ENCODE measurements at regions not wholly inside any gene's neighbourhood (a gene's known extent, or its start where the extent isn't known, plus 50 kb on each side); places are given as distances from the start of the nearest gene placed in this dataset.

GRCh38 chr4:110963662-110964280 is 340.9 kb upstream of the PITX2 start:
- Mint-ChIP-seq H3K27ac (no peak overlapping the region), H3K9me3 (peaks cover 0 to 8% (median 2%) of the 10 kb centered on the region in 5 donors), H3K4me3 (no peak overlapping the region), H3K36me3 (no peaks in the 10 kb centered on the region), H3K27me3 (no peaks in the 10 kb centered on the region), H3K4me1 (no peaks in the 10 kb centered on the region)
- CTCF ChIA-PET: no interaction called here
- Histone ChIP-seq H3K27ac (ENCODE audit: low read depth, low read length) (no peak overlapping the region), H3K9me3 (ENCODE audit: low read length) (no peaks in the 10 kb centered on the region), H3K36me3 (ENCODE audit: insufficient read depth, low read length) (no peaks in the 10 kb centered on the region), H3K4me3 (ENCODE audit: low read length) (no peak overlapping the region), H3K27me3 (ENCODE audit: insufficient read depth, low read length, poor library complexity, severe bottlenecking) (no peaks in the 10 kb centered on the region), H3K4me1 (ENCODE audit: insufficient read depth, low read length) (no peaks in the 10 kb centered on the region)
- DNase-seq: no peak
- POLR2A ChIA-PET: no interaction called here

GRCh38 chr4:110967936-110968335 is 345.1 kb upstream of the PITX2 start:
- Mint-ChIP-seq H3K27me3 (no peaks in the 10 kb centered on the region), H3K4me1 (no peaks in the 10 kb centered on the region), H3K36me3 (no peaks in the 10 kb centered on the region), H3K4me3 (no peak overlapping the region), H3K9me3 (peaks cover 0 to 10% (median 2%) of the 10 kb centered on the region in 5 donors), H3K27ac (no peak overlapping the region)
- Histone ChIP-seq H3K36me3 (ENCODE audit: insufficient read depth, low read length) (no peaks in the 10 kb centered on the region), H3K27ac (ENCODE audit: low read depth, low read length) (no peak overlapping the region), H3K27me3 (ENCODE audit: insufficient read depth, low read length, poor library complexity, severe bottlenecking) (no peaks in the 10 kb centered on the region), H3K4me1 (ENCODE audit: insufficient read depth, low read length) (no peaks in the 10 kb centered on the region), H3K4me3 (ENCODE audit: low read length) (no peak overlapping the region), H3K9me3 (ENCODE audit: low read length) (no peaks in the 10 kb centered on the region)
- POLR2A ChIA-PET: no interaction called here
- CTCF ChIA-PET: no interaction called here
- no peak for DNase-seq

GRCh38 chr4:110970642-110971041 is 347.8 kb upstream of the PITX2 start:
- H3K27ac Mint-ChIP-seq: no peak overlapping the region
- no peak for DNase-seq
- H3K4me3 Mint-ChIP-seq: no peak overlapping the region
- peaks cover 0 to 9% (median 0%) of the 10 kb centered on the region in 5 donors for H3K9me3 Mint-ChIP-seq
- no peaks in the 10 kb centered on the region for H3K27me3 Mint-ChIP-seq
- Histone ChIP-seq H3K27me3 (ENCODE audit: insufficient read depth, low read length, poor library complexity, severe bottlenecking) (no peaks in the 10 kb centered on the region), H3K27ac (ENCODE audit: low read depth, low read length) (no peak overlapping the region), H3K4me3 (ENCODE audit: low read length) (no peak overlapping the region), H3K36me3 (ENCODE audit: insufficient read depth, low read length) (no peaks in the 10 kb centered on the region), H3K9me3 (ENCODE audit: low read length) (no peaks in the 10 kb centered on the region), H3K4me1 (ENCODE audit: insufficient read depth, low read length) (no peaks in the 10 kb centered on the region)
- H3K4me1 Mint-ChIP-seq: no peaks in the 10 kb centered on the region
- no peaks in the 10 kb centered on the region for H3K36me3 Mint-ChIP-seq
- ChIA-PET CTCF (no interaction called here), POLR2A (no interaction called here)

- Histone ChIP-seq H3K4me3 (ENCODE audit: low read length) (no peak overlapping the region), H3K9me3 (ENCODE audit: low read length) (no peaks in the 10 kb centered on the region), H3K27ac (ENCODE audit: low read depth, low read length) (no peak overlapping the region), H3K27me3 (ENCODE audit: insufficient read depth, low read length, poor library complexity, severe bottlenecking) (no peaks in the 10 kb centered on the region), H3K4me1 (ENCODE audit: insufficient read depth, low read length) (no peaks in the 10 kb centered on the region), H3K36me3 (ENCODE audit: insufficient read depth, low read length) (no peaks in the 10 kb centered on the region)
- H3K27ac Mint-ChIP-seq: no peak overlapping the region
- H3K27me3 Mint-ChIP-seq: no peaks in the 10 kb centered on the region
- ChIA-PET CTCF (no interaction called here), POLR2A (no interaction called here)
- H3K4me3 Mint-ChIP-seq: no peak overlapping the region
- no peak for DNase-seq
- H3K9me3 Mint-ChIP-seq: peaks cover 0 to 13% (median 6%) of the 10 kb centered on the region in 5 donors
- no peaks in the 10 kb centered on the region for H3K4me1 Mint-ChIP-seq
- H3K36me3 Mint-ChIP-seq: no peaks in the 10 kb centered on the region
Measured at GRCh38 chr4:110975338-110975737, 352.5 kb upstream of the PITX2 start.

GRCh38 chr4:110977554-110977953 is 354.7 kb upstream of the PITX2 start:
- H3K4me3 ChIP-seq (ENCODE audit: low read length): no peak overlapping the region

GRCh38 chr4:110978761-110979160 is 355.9 kb upstream of the PITX2 start:
- H3K27me3 Mint-ChIP-seq: no peaks in the 10 kb centered on the region
- H3K36me3 Mint-ChIP-seq: no peaks in the 10 kb centered on the region
- ChIA-PET CTCF (no interaction called here), POLR2A (no interaction called here)
- no peak overlapping the region for H3K27ac Mint-ChIP-seq
- Histone ChIP-seq H3K27me3 (ENCODE audit: insufficient read depth, low read length, poor library complexity, severe bottlenecking) (no peaks in the 10 kb centered on the region), H3K27ac (ENCODE audit: low read depth, low read length) (no peak overlapping the region), H3K4me3 (ENCODE audit: low read length) (no peak overlapping the region), H3K36me3 (ENCODE audit: insufficient read depth, low read length) (no peaks in the 10 kb centered on the region), H3K9me3 (ENCODE audit: low read length) (no peaks in the 10 kb centered on the region), H3K4me1 (ENCODE audit: insufficient read depth, low read length) (no peaks in the 10 kb centered on the region)
- DNase-seq: no peak
- H3K4me3 Mint-ChIP-seq: no peak overlapping the region
- H3K4me1 Mint-ChIP-seq: no peaks in the 10 kb centered on the region
- H3K9me3 Mint-ChIP-seq: peaks cover 0 to 13% (median 6%) of the 10 kb centered on the region in 5 donors

More at GRCh38 chr4:110977554-110977953, 354.7 kb upstream of the PITX2 start:
- Histone ChIP-seq H3K27me3 (ENCODE audit: insufficient read depth, low read length, poor library complexity, severe bottlenecking) (no peaks in the 10 kb centered on the region), H3K36me3 (ENCODE audit: insufficient read depth, low read length) (no peaks in the 10 kb centered on the region), H3K9me3 (ENCODE audit: low read length) (no peaks in the 10 kb centered on the region), H3K4me1 (ENCODE audit: insufficient read depth, low read length) (no peaks in the 10 kb centered on the region), H3K27ac (ENCODE audit: low read depth, low read length) (no peak overlapping the region)
- DNase-seq: no peak
- POLR2A ChIA-PET: no interaction called here
- Mint-ChIP-seq H3K4me3 (no peak overlapping the region), H3K4me1 (no peaks in the 10 kb centered on the region), H3K27me3 (no peaks in the 10 kb centered on the region), H3K36me3 (no peaks in the 10 kb centered on the region), H3K27ac (no peak overlapping the region), H3K9me3 (peaks cover 0 to 13% (median 6%) of the 10 kb centered on the region in 5 donors)
- CTCF ChIA-PET: no interaction called here

GRCh38 chr4:110982486-110982885 is 359.6 kb upstream of the PITX2 start:
- Histone ChIP-seq H3K27me3 (ENCODE audit: insufficient read depth, low read length, poor library complexity, severe bottlenecking) (no peaks in the 10 kb centered on the region), H3K27ac (ENCODE audit: low read depth, low read length) (no peak overlapping the region), H3K36me3 (ENCODE audit: insufficient read depth, low read length) (no peaks in the 10 kb centered on the region), H3K9me3 (ENCODE audit: low read length) (no peaks in the 10 kb centered on the region), H3K4me3 (ENCODE audit: low read length) (no peak overlapping the region), H3K4me1 (ENCODE audit: insufficient read depth, low read length) (no peaks in the 10 kb centered on the region)
- CTCF ChIA-PET: no interaction called here
- POLR2A ChIA-PET: no interaction called here
- Mint-ChIP-seq H3K27me3 (no peaks in the 10 kb centered on the region), H3K4me3 (no peak overlapping the region), H3K36me3 (no peaks in the 10 kb centered on the region), H3K27ac (no peak overlapping the region), H3K4me1 (no peaks in the 10 kb centered on the region), H3K9me3 (peaks cover 0 to 9% (median 3%) of the 10 kb centered on the region in 5 donors)
- DNase-seq: no peak

GRCh38 chr4:110988722-110989121 is 365.8 kb upstream of the PITX2 start:
- DNase-seq: no peak
- POLR2A ChIA-PET: no interaction called here

GRCh38 chr4:110989125-110989524 is 366.2 kb upstream of the PITX2 start:
- H3K27ac Mint-ChIP-seq: no peak overlapping the region
- Histone ChIP-seq H3K36me3 (ENCODE audit: insufficient read depth, low read length) (no peaks in the 10 kb centered on the region), H3K4me1 (ENCODE audit: insufficient read depth, low read length) (no peaks in the 10 kb centered on the region), H3K27ac (ENCODE audit: low read depth, low read length) (no peak overlapping the region), H3K4me3 (ENCODE audit: low read length) (no peak overlapping the region), H3K27me3 (ENCODE audit: insufficient read depth, low read length, poor library complexity, severe bottlenecking) (no peaks in the 10 kb centered on the region), H3K9me3 (ENCODE audit: low read length) (no peaks in the 10 kb centered on the region)
- H3K9me3 Mint-ChIP-seq: peaks cover 0 to 4% (median 0%) of the 10 kb centered on the region in 5 donors
- H3K36me3 Mint-ChIP-seq: no peaks in the 10 kb centered on the region
- H3K4me3 Mint-ChIP-seq: no peak overlapping the region
- POLR2A ChIA-PET: no interaction called here
- no peaks in the 10 kb centered on the region for H3K4me1 Mint-ChIP-seq
- CTCF ChIA-PET: no interaction called here
- DNase-seq: no peak
- H3K27me3 Mint-ChIP-seq: no peaks in the 10 kb centered on the region

More at GRCh38 chr4:110988722-110989121, 365.8 kb upstream of the PITX2 start:
- Histone ChIP-seq H3K9me3 (ENCODE audit: low read length) (no peaks in the 10 kb centered on the region), H3K4me1 (ENCODE audit: insufficient read depth, low read length) (no peaks in the 10 kb centered on the region), H3K27me3 (ENCODE audit: insufficient read depth, low read length, poor library complexity, severe bottlenecking) (no peaks in the 10 kb centered on the region), H3K4me3 (ENCODE audit: low read length) (no peak overlapping the region), H3K27ac (ENCODE audit: low read depth, low read length) (no peak overlapping the region), H3K36me3 (ENCODE audit: insufficient read depth, low read length) (no peaks in the 10 kb centered on the region)
- Mint-ChIP-seq H3K9me3 (peaks cover 0 to under 1% (median 0%) of the 10 kb centered on the region in 5 donors), H3K36me3 (no peaks in the 10 kb centered on the region), H3K4me3 (no peak overlapping the region), H3K27me3 (no peaks in the 10 kb centered on the region), H3K4me1 (no peaks in the 10 kb centered on the region), H3K27ac (no peak overlapping the region)
- CTCF ChIA-PET: no interaction called here
